ENCODE measurements at regions not wholly inside any gene's neighbourhood (a gene's known extent, or its start where the extent isn't known, plus 50 kb on each side); places are given as distances from the start of the nearest gene placed in this dataset.
"Not testable (repeated sequence)": the region's sequence is repeated elsewhere in the genome, so short reads cannot be mapped to it uniquely, and the experiment has no call there.

GRCh38 chr16:59959311-59959710 lies 1225.2 kb upstream of the GOT2 start:
- no peaks in the 10 kb centered on the region for H3K36me3 ChIP-seq (ENCODE audit: control insufficient read depth, insufficient read depth, low read length)
- H3K27me3 ChIP-seq (replicated peaks; ENCODE audit: control insufficient read depth, insufficient read depth, low read length) = no peaks in the 10 kb centered on the region
- H3K4me3 ChIP-seq (replicated peaks; ENCODE audit: low read depth, low read length) = no peak overlapping the region
- DNase-seq (ENCODE audit: extremely low read depth, insufficient read length) = no peak
- TF ChIP-seq CTCF (IDR thresholded peaks at IDR 0.05; ENCODE audit: insufficient read depth, low read length, poor library complexity, severe bottlenecking) = no peak

- Histone ChIP-seq H3K4me3 (replicated peaks; ENCODE audit: low read depth, low read length) (no peak overlapping the region), H3K27me3 (replicated peaks; ENCODE audit: control insufficient read depth, insufficient read depth, low read length) (no peaks in the 10 kb centered on the region), H3K36me3 (ENCODE audit: control insufficient read depth, insufficient read depth, low read length) (no peaks in the 10 kb centered on the region)
- DNase-seq (ENCODE audit: extremely low read depth, insufficient read length) = no peak
- TF ChIP-seq CTCF (IDR thresholded peaks at IDR 0.05; ENCODE audit: insufficient read depth, low read length, poor library complexity, severe bottlenecking) = no peak
Observed at GRCh38 chr16:59950431-59950830, 1216.3 kb upstream of the GOT2 start.

- DNase-seq (ENCODE audit: extremely low read depth, insufficient read length); H3K36me3 ChIP-seq (ENCODE audit: control insufficient read depth, insufficient read depth, low read length); H3K4me3 ChIP-seq (replicated peaks; ENCODE audit: low read depth, low read length); H3K27me3 ChIP-seq (replicated peaks; ENCODE audit: control insufficient read depth, insufficient read depth, low read length): not testable (repeated sequence)
Observed at GRCh38 chr16:59944041-59944440, 1209.9 kb upstream of the GOT2 start.

- no peaks in the 10 kb centered on the region for H3K27me3 ChIP-seq (replicated peaks; ENCODE audit: control insufficient read depth, insufficient read depth, low read length)
Observed at GRCh38 chr16:59941594-59941993, 1207.5 kb upstream of the GOT2 start.

GRCh38 chr16:59920054-59920453 lies 1185.9 kb upstream of the GOT2 start:
- no peaks in the 10 kb centered on the region for H3K27me3 ChIP-seq (replicated peaks; ENCODE audit: control insufficient read depth, insufficient read depth, low read length)
- H3K4me3 ChIP-seq (replicated peaks; ENCODE audit: low read depth, low read length) = no peak overlapping the region
- no peak for DNase-seq (ENCODE audit: extremely low read depth, insufficient read length)
- no peak for TF ChIP-seq CTCF (IDR thresholded peaks at IDR 0.05; ENCODE audit: insufficient read depth, low read length, poor library complexity, severe bottlenecking)
- no peaks in the 10 kb centered on the region for H3K36me3 ChIP-seq (ENCODE audit: control insufficient read depth, insufficient read depth, low read length)

More at GRCh38 chr16:59941594-59941993, 1207.5 kb upstream of the GOT2 start:
- Histone ChIP-seq H3K4me3 (replicated peaks; ENCODE audit: low read depth, low read length) (no peak overlapping the region), H3K36me3 (ENCODE audit: control insufficient read depth, insufficient read depth, low read length) (no peaks in the 10 kb centered on the region)
- TF ChIP-seq CTCF (IDR thresholded peaks at IDR 0.05; ENCODE audit: insufficient read depth, low read length, poor library complexity, severe bottlenecking) = no peak
- no peak for DNase-seq (ENCODE audit: extremely low read depth, insufficient read length)

- no peak overlapping the region for H3K4me3 ChIP-seq (replicated peaks; ENCODE audit: low read depth, low read length)
Observed at GRCh38 chr16:59913666-59914065, 1179.5 kb upstream of the GOT2 start.

More at GRCh38 chr16:59913666-59914065, 1179.5 kb upstream of the GOT2 start:
- no peak for DNase-seq (ENCODE audit: extremely low read depth, insufficient read length)
- H3K36me3 ChIP-seq (ENCODE audit: control insufficient read depth, insufficient read depth, low read length) = no peaks in the 10 kb centered on the region
- no peaks in the 10 kb centered on the region for H3K27me3 ChIP-seq (replicated peaks; ENCODE audit: control insufficient read depth, insufficient read depth, low read length)
- no peak for TF ChIP-seq CTCF (IDR thresholded peaks at IDR 0.05; ENCODE audit: insufficient read depth, low read length, poor library complexity, severe bottlenecking)

Data from GM06990 (cell line).